ENCODE measurements at regions not wholly inside any gene's neighbourhood (a gene's known extent, or its start where the extent isn't known, plus 50 kb on each side); places are given as distances from the start of the nearest gene placed in this dataset.

DNA sequence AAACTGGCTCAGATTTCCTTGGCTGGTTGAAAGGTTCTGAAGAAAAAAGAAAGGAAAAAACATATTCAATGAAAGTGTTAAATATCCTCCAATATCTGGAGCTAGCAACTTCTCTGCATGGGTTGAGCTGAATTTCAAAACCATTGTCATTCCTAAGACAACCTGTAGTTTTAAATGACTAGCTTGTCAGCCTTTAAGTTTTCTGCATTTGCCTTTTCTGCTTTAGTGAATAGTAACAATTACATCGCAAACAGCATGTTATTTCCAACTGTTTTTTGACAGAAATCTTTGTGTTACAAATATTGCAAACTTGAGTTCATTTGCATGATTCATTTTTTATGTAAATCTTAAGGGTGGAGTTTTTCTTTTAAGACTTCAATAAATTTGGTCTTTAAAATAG, 852.3 kb upstream of the CELF2 start (continued):
- TF ChIP-seq CBX3 (IDR thresholded peaks at IDR 0.05; ENCODE audit: borderline replicate concordance, low read depth) (no peak), GATAD2B (conservative IDR thresholded peaks at IDR 0.05; ENCODE audit: low read depth) (no peak)
- TF ChIP-seq, protein P1, sequence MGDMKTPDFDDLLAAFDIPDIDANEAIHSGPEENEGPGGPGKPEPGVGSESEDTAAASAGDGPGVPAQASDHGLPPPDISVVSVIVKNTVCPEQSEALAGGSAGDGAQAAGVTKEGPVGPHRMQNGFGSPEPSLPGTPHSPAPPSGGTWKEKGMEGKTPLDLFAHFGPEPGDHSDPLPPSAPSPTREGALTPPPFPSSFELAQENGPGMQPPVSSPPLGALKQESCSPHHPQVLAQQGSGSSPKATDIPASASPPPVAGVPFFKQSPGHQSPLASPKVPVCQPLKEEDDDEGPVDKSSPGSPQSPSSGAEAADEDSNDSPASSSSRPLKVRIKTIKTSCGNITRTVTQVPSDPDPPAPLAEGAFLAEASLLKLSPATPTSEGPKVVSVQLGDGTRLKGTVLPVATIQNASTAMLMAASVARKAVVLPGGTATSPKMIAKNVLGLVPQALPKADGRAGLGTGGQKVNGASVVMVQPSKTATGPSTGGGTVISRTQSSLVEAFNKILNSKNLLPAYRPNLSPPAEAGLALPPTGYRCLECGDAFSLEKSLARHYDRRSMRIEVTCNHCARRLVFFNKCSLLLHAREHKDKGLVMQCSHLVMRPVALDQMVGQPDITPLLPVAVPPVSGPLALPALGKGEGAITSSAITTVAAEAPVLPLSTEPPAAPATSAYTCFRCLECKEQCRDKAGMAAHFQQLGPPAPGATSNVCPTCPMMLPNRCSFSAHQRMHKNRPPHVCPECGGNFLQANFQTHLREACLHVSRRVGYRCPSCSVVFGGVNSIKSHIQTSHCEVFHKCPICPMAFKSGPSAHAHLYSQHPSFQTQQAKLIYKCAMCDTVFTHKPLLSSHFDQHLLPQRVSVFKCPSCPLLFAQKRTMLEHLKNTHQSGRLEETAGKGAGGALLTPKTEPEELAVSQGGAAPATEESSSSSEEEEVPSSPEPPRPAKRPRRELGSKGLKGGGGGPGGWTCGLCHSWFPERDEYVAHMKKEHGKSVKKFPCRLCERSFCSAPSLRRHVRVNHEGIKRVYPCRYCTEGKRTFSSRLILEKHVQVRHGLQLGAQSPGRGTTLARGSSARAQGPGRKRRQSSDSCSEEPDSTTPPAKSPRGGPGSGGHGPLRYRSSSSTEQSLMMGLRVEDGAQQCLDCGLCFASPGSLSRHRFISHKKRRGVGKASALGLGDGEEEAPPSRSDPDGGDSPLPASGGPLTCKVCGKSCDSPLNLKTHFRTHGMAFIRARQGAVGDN (IDR thresholded peaks at IDR 0.05) = no peak

DNA sequence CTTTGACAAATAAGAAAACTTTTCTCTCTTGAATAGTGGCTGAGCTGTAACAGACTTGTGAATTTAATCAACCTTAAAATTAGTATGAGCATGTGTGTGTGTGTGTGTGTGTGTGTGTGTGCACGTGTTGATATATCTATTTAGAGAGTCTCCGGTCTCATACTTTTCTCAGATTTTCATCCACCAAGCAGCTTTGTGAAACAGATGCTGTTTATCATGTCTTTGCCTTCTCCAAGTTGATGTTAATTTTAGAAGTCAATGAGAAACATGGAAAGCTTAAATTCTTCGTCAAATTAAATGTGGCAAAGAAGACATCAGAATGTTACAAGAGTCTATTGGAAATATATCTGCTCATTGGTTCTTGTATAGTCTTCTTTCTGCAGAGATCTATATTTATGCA, 839.2 kb upstream of the CELF2 start:
- ChIA-PET CTCF (no interaction called here), RAD21 (ENCODE audit: unreplicated experiment) (no interaction called here), POLR2A (interaction anchor here (0.6 kb wide), 1 partner anchor 14 kb away, joined by 3 read pairs; no protein-coding TSS in a partner anchor), SMC1A (ENCODE audit: uncharacterized antibody, unreplicated experiment) (no interaction called here)
- Histone ChIP-seq H3K79me2 (ENCODE audit: control insufficient read depth, insufficient read depth, low read length) (no peaks in the 10 kb centered on the region), H3K9me3 (replicated peaks; ENCODE audit: control insufficient read depth, insufficient read depth, low read length) (no peaks in the 10 kb centered on the region), H3K4me2 (ENCODE audit: control insufficient read depth, insufficient read depth) (no peak overlapping the region), H3K27ac (ENCODE audit: control insufficient read depth, insufficient read depth) (no peak overlapping the region), H3K9ac (ENCODE audit: control insufficient read depth, insufficient read depth, low read length) (no peak overlapping the region), H3K4me1 (ENCODE audit: control insufficient read depth, insufficient read depth, low read length) (no peaks in the 10 kb centered on the region), H3K36me3 (ENCODE audit: control insufficient read depth in 2 of 2, insufficient read depth in 2 of 2, low read length in 1 of 2) (no peaks in the 10 kb centered on the region), H2AFZ (ENCODE audit: control insufficient read depth, low read depth, low read length) (no peak overlapping the region), H4K20me1 (ENCODE audit: control insufficient read depth, insufficient read depth) (no peaks in the 10 kb centered on the region), H3K27me3 (replicated peaks in 1 of 2; ENCODE audit: control insufficient read depth in 2 of 2, insufficient read depth in 2 of 2, low read length in 1 of 2) (no peaks in the 10 kb centered on the region), H3K4me3 (no peak overlapping the region)
- BruUV-seq (replicated peaks) = no TSS peak
- in situ Hi-C loops (cut with MboI) (no loop called here), intact Hi-C loops (cut with micrococcal nuclease; ENCODE audit: unreplicated experiment) (no loop called here)
- DNase-seq (ENCODE audit: low read depth, low spot score) (no peak), FAIRE-seq (no peak), ATAC-seq (no peak)
- WGBS (ENCODE audit: insufficient coverage, insufficient replicate concordance, low lambda C conversion rate, missing lambda C conversion rate) = 12% methylated on average over 3 of the region's 3 CpGs
- no peak for TF ChIP-seq LARP7 (IDR thresholded peaks at IDR 0.05)
